IMR-90 (cell line): ENCODE measurements at regions not wholly inside any gene's neighbourhood (a gene's known extent, or its start where the extent isn't known, plus 50 kb on each side); places are given as distances from the start of the nearest gene placed in this dataset.

Experiments used
- ATAC-seq: fragments of 200-7000 bp; cut with Tn5 transposase; 2 replicates; pipeline ENCODE4 v1.9.1; 2020; ENCODE audit warnings: low read depth, mild to moderate bottlenecking, moderate library complexity
- BruUV-seq: library from RNA; stranded (reverse); fragments of 400-500 nt; replicated peaks from 2 replicates; lab custom pipeline; 2021; lab: Mats Ljungman, UMichigan
- CTCF ChIA-PET: fragments of 300-600 bp; formaldehyde crosslinking; extraction: SDS; loops from one replicate; lab custom pipeline; 2021; ENCODE audit warnings: antibody characterized with exemption; lab: Yijun Ruan, JAX
- POLR2A ChIA-PET: fragments of 300-600 bp; sonication (Branson Sonifier 250); formaldehyde crosslinking; loops from one replicate; lab custom pipeline; 2022; ENCODE audit warnings: antibody characterized with exemption; ENCODE audit not compliant: unreplicated experiment; lab: Charles Lee
- DNase-seq: peaks from one replicate; pipeline ENCODE4 v3.0.0; 2013
- H2AFZ ChIP-seq: replicated peaks from 2 replicates; pipeline ENCODE3; 2013; ENCODE audit warnings: low read length, mild to moderate bottlenecking; ENCODE audit not compliant: poor library complexity
- H2AK5ac ChIP-seq: 2 replicates; pipeline ENCODE4 v1.6.1; 2013; ENCODE audit warnings: low read depth, low read length, inconsistent platforms
- H2AK9ac ChIP-seq: replicated peaks from 2 replicates; pipeline ENCODE3; 2013; ENCODE audit warnings: mild to moderate bottlenecking, low read depth, low read length, moderate library complexity; ENCODE audit not compliant: poor library complexity
- H2BK120ac ChIP-seq: 2 replicates; pipeline ENCODE4 v1.6.1; 2013; ENCODE audit warnings: low read depth, low read length, inconsistent platforms
- H2BK15ac ChIP-seq: 3 replicates; pipeline ENCODE4 v1.6.1; 2013; ENCODE audit warnings: low read depth, low read length, inconsistent platforms
- H2BK20ac ChIP-seq: 2 replicates; pipeline ENCODE4 v1.6.1; 2013; ENCODE audit warnings: low read depth, mild to moderate bottlenecking, inconsistent platforms, low read length, moderate library complexity
- H2BK5ac ChIP-seq: 2 replicates; pipeline ENCODE4 v1.6.1; 2013; ENCODE audit warnings: mild to moderate bottlenecking, low read depth, low read length, inconsistent platforms; ENCODE audit not compliant: poor library complexity, severe bottlenecking
- H3K14ac ChIP-seq: replicated peaks from 2 replicates; pipeline ENCODE4 v1.6.1; 2013; ENCODE audit warnings: low read depth, low read length, inconsistent platforms
- H3K18ac ChIP-seq: 2 replicates; pipeline ENCODE4 v1.6.1; 2013; ENCODE audit warnings: low read depth, low read length, control low read depth
- H3K23ac ChIP-seq: 2 replicates; pipeline ENCODE4 v1.6.1; 2013; ENCODE audit warnings: low read depth, low read length, inconsistent platforms
- H3K27ac ChIP-seq: 2 replicates; pipeline ENCODE4 v1.5.1; 2013; ENCODE audit warnings: mild to moderate bottlenecking, control low read depth, low read length; ENCODE audit not compliant: insufficient read depth
- H3K27me3 ChIP-seq: 2 replicates; pipeline ENCODE4 v1.6.1; 2013; ENCODE audit warnings: low read length; ENCODE audit not compliant: control insufficient read depth, insufficient read depth
- H3K36me3 ChIP-seq: 2 replicates; pipeline ENCODE4 v1.6.1; 2013; ENCODE audit warnings: low read length, mixed read lengths; ENCODE audit not compliant: control insufficient read depth, insufficient read depth
- H3K4ac ChIP-seq: 2 replicates; pipeline ENCODE4 v1.6.1; 2013; ENCODE audit warnings: low read depth, low read length, inconsistent platforms
- H3K4me1 ChIP-seq: 2 replicates; pipeline ENCODE4 v1.6.1; 2013; ENCODE audit warnings: low read length, mixed read lengths; ENCODE audit not compliant: control insufficient read depth, insufficient read depth
- H3K4me2 ChIP-seq: 2 replicates; pipeline ENCODE4 v1.6.1; 2013; ENCODE audit warnings: low read depth, mild to moderate bottlenecking, control low read depth, low read length, moderate library complexity
- H3K4me3 ChIP-seq: 2 replicates; pipeline ENCODE4 v1.5.1; 2013; ENCODE audit warnings: low read depth, mild to moderate bottlenecking, control low read depth, low read length, moderate library complexity; ENCODE audit not compliant: insufficient read depth
- H3K56ac ChIP-seq: 2 replicates; pipeline ENCODE4 v1.6.1; 2013; ENCODE audit warnings: low read length, inconsistent platforms; ENCODE audit not compliant: insufficient read depth; ENCODE audit errors: extremely low read depth
- H3K79me1 ChIP-seq, 2 experiments: 2 replicates each; pipeline ENCODE4 v1.6.1; 2013; ENCODE audit warnings: low read length in 2 of 2, inconsistent platforms in 1 of 2, low read depth in 1 of 2
- H3K9ac ChIP-seq: 2 replicates; pipeline ENCODE4 v1.6.1; 2013; ENCODE audit warnings: low read depth, low read length, control low read depth
- H3K9me1 ChIP-seq: 2 replicates; pipeline ENCODE4 v1.6.1; 2013; ENCODE audit warnings: low read length, inconsistent platforms; ENCODE audit not compliant: insufficient read depth
- H3K9me3 ChIP-seq: 2 replicates; pipeline ENCODE4 v1.6.1; 2013; ENCODE audit warnings: low read length; ENCODE audit not compliant: control insufficient read depth, insufficient read depth
- H4K20me1 ChIP-seq: 2 replicates; pipeline ENCODE4 v1.6.1; 2013; ENCODE audit warnings: low read length, inconsistent platforms; ENCODE audit not compliant: insufficient read depth
- H4K5ac ChIP-seq: 2 replicates; pipeline ENCODE4 v1.6.1; 2013; ENCODE audit warnings: mild to moderate bottlenecking, low read depth, low read length, control low read depth
- H4K8ac ChIP-seq, 2 experiments: 2 replicates each; pipeline ENCODE4 v1.6.1; 2013; ENCODE audit warnings: low read depth in 2 of 2, low read length in 2 of 2, control low read depth in 1 of 2, inconsistent platforms in 1 of 2
- H4K91ac ChIP-seq: 2 replicates; pipeline ENCODE4 v1.6.1; 2013; ENCODE audit warnings: low read depth, low read length, inconsistent platforms; ENCODE audit not compliant: insufficient read depth
- CEBPB ChIP-seq: IDR thresholded peaks from 2 replicates; pipeline ENCODE4 v1.6.1; 2012; ENCODE audit warnings: low read depth, low read length, improper control_type of control experiment
- POLR2A ChIP-seq: IDR thresholded peaks from 2 replicates; pipeline ENCODE4 v1.6.1; 2012; ENCODE audit warnings: mild to moderate bottlenecking, low read depth, low read length
- RAD21 ChIP-seq: IDR thresholded peaks from 2 replicates; pipeline ENCODE4 v1.6.1; 2012; ENCODE audit warnings: low read length, improper control_type of control experiment
- USF2 ChIP-seq: fragments of 150-350 bp; IDR thresholded peaks from 2 replicates; pipeline ENCODE4 v1.6.1; 2017; ENCODE audit warnings: mild to moderate bottlenecking, antibody characterized with exemption, low read length, low read depth
- WGBS, 2 experiments: methylation state at CpG; one replicate each; pipeline versions ENCODE4 v1.1.5 to v1.1.7; 2013; ENCODE audit warnings: missing lambda C conversion rate in 2 of 2; ENCODE audit not compliant: insufficient read length in 1 of 2; ENCODE audit errors: extremely low coverage in 2 of 2; 5-methylcytosine and 5-hydroxymethylcytosine counted together
- dilution Hi-C: fragments of 300-500 bp; cut with HindIII; formaldehyde crosslinking; loops from one replicate; pipeline ENCODE4 v1.14.3; 2018; ENCODE audit warnings: low sequenced_read_pairs; ENCODE audit not compliant: unreplicated experiment
- in situ Hi-C: fragments of 300-500 bp; cut with MboI; formaldehyde crosslinking; loops from 3 replicates; pipeline ENCODE4 v1.14.3; 2019; ENCODE audit warnings: low sequenced_read_pairs, inconsistent platforms, mixed read lengths
- intact Hi-C: fragments of 100-400 bp; cut with micrococcal nuclease; formaldehyde crosslinking; loops from 2 replicates; pipeline ENCODE4 v1.10.0; 2022
- TF ChIP-seq, protein P1 (sequence below): fragments of 150-350 bp; IDR thresholded peaks from 2 replicates; pipeline ENCODE4 v1.6.1; 2016; ENCODE audit warnings: low read depth, mild to moderate bottlenecking, low read length, moderate library complexity, borderline replicate concordance

GRCh38 chr13:112212533-112212932, 145.6 kb downstream of the SOX1 start:
- Histone ChIP-seq H2AK9ac (no peak overlapping the region), H3K23ac (no peak overlapping the region), H3K36me3 (no peaks in the 10 kb centered on the region), H2BK20ac (no peak overlapping the region), H3K4ac (no peak overlapping the region), H3K9me3 (peaks cover 39% of the 10 kb centered on the region), H2BK15ac (no peak overlapping the region), H2AFZ (no peak overlapping the region), H3K9me1 (no peaks in the 10 kb centered on the region), H4K20me1 (no peaks in the 10 kb centered on the region), H4K91ac (no peak overlapping the region), H4K8ac (no peak overlapping the region), H3K4me1 (no peaks in the 10 kb centered on the region), H4K5ac (no peak overlapping the region), H3K14ac (no peak overlapping the region), H2BK120ac (no peak overlapping the region), H3K79me1 (no peaks in the 10 kb centered on the region), H3K56ac (no peak overlapping the region), H3K9ac (no peak overlapping the region), H3K27me3 (no peaks in the 10 kb centered on the region), H2BK5ac (no peak overlapping the region), H3K18ac (no peak overlapping the region), H2AK5ac (no peak overlapping the region), H3K4me2 (no peak overlapping the region), H3K27ac (no peak overlapping the region), H3K4me3 (no peak overlapping the region)
- dilution Hi-C loops, result no loop called here
- DNase-seq (no peak), ATAC-seq (no peak)
- no TSS peak for BruUV-seq
- CTCF ChIA-PET, result no interaction called here
- WGBS, 2 experiments, result no CpG with 5 or more reads among the region's 5 CpGs
- in situ Hi-C loops, result no loop called here
- TF ChIP-seq CEBPB (no peak), RAD21 (no peak), POLR2A (no peak), USF2 (no peak)
- TF ChIP-seq, protein P1, sequence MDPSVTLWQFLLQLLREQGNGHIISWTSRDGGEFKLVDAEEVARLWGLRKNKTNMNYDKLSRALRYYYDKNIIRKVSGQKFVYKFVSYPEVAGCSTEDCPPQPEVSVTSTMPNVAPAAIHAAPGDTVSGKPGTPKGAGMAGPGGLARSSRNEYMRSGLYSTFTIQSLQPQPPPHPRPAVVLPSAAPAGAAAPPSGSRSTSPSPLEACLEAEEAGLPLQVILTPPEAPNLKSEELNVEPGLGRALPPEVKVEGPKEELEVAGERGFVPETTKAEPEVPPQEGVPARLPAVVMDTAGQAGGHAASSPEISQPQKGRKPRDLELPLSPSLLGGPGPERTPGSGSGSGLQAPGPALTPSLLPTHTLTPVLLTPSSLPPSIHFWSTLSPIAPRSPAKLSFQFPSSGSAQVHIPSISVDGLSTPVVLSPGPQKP, result no peak
- POLR2A ChIA-PET, result no interaction called here
- intact Hi-C loops, result no loop called here
